Effector CD4-positive, alpha-beta T cell (primary cell): ENCODE measurements at regions not wholly inside any gene's neighbourhood (a gene's known extent, or its start where the extent isn't known, plus 50 kb on each side); places are given as distances from the start of the nearest gene placed in this dataset.

Experiments used
- DNase-seq: peaks from one replicate; pipeline ENCODE4 v3.0.0-alpha.2; 2020

- no peak for DNase-seq
Observed at GRCh38 chr13:58051807-58052375, 420.3 kb downstream of the PCDH17 start.

GRCh38 chr13:58056426-58056825 is 424.9 kb downstream of the PCDH17 start:
- DNase-seq: no peak

GRCh38 chr13:58059624-58060023 is 428.1 kb downstream of the PCDH17 start:
- DNase-seq: no peak

- DNase-seq: no peak
Observed at GRCh38 chr13:58080806-58081205, 449.3 kb downstream of the PCDH17 start.

GRCh38 chr13:58081301-58081820 is 449.8 kb downstream of the PCDH17 start:
- DNase-seq: no peak

- DNase-seq: no peak
Observed at GRCh38 chr13:58083064-58083463, 451.5 kb downstream of the PCDH17 start.

- DNase-seq: no peak
Observed at GRCh38 chr13:58085274-58085673, 453.7 kb downstream of the PCDH17 start.

GRCh38 chr13:58085819-58086218 is 454.3 kb downstream of the PCDH17 start:
- no peak for DNase-seq

GRCh38 chr13:58087566-58087965 is 456.0 kb downstream of the PCDH17 start:
- no peak for DNase-seq

GRCh38 chr13:58093394-58093793 is 461.9 kb downstream of the PCDH17 start:
- DNase-seq: no peak

GRCh38 chr13:58097831-58098230 is 466.3 kb downstream of the PCDH17 start:
- DNase-seq: no peak

GRCh38 chr13:58119351-58119750 is 487.8 kb downstream of the PCDH17 start:
- no peak for DNase-seq

- DNase-seq: no peak
Observed at GRCh38 chr13:58119804-58120203, 488.3 kb downstream of the PCDH17 start.

GRCh38 chr13:58126496-58126895 is 495.0 kb downstream of the PCDH17 start:
- DNase-seq: no peak

- no peak for DNase-seq
Observed at GRCh38 chr13:58134012-58134411, 502.5 kb downstream of the PCDH17 start.

GRCh38 chr13:58134525-58134924 is 503.0 kb downstream of the PCDH17 start:
- DNase-seq: no peak

- no peak for DNase-seq
Observed at GRCh38 chr13:58142952-58143351, 511.4 kb downstream of the PCDH17 start.

- DNase-seq: no peak
Observed at GRCh38 chr13:58144616-58145015, 513.1 kb downstream of the PCDH17 start.

GRCh38 chr13:58151452-58151851 is 519.9 kb downstream of the PCDH17 start:
- no peak for DNase-seq

GRCh38 chr13:58160980-58161379 is 529.4 kb downstream of the PCDH17 start:
- DNase-seq: no peak

- no peak for DNase-seq
Observed at GRCh38 chr13:58165617-58166016, 534.1 kb downstream of the PCDH17 start.

GRCh38 chr13:58181111-58181510 is 549.6 kb downstream of the PCDH17 start:
- DNase-seq: no peak

GRCh38 chr13:58187881-58188280 is 556.3 kb downstream of the PCDH17 start:
- no peak for DNase-seq

- DNase-seq: no peak
Observed at GRCh38 chr13:58190577-58190976, 559.0 kb downstream of the PCDH17 start.

- DNase-seq: no peak
Observed at GRCh38 chr13:58191754-58192153, 560.2 kb downstream of the PCDH17 start.
